Endothelial cell of umbilical vein (primary cell): ENCODE measurements at regions not wholly inside any gene's neighbourhood (a gene's known extent, or its start where the extent isn't known, plus 50 kb on each side); places are given as distances from the start of the nearest gene placed in this dataset.

Experiments
- EZH2 ChIP-seq: IDR thresholded peaks from 2 replicates; pipeline ENCODE4 v1.6.1; 2012; ENCODE audit warnings: borderline replicate concordance, low read depth, mild to moderate bottlenecking, moderate library complexity, low read length, inconsistent platforms; ENCODE audit not compliant: severe bottlenecking
- MYC ChIP-seq: IDR thresholded peaks from one replicate; pipeline ENCODE4 v1.6.1; 2011; ENCODE audit warnings: mild to moderate bottlenecking, low read depth, low read length
- POLR2A ChIP-seq: IDR thresholded peaks from 2 replicates; pipeline ENCODE4 v1.6.1; 2012; ENCODE audit warnings: low read depth, mild to moderate bottlenecking, control low read depth, low read length
- POLR2AphosphoS5 ChIP-seq: IDR thresholded peaks from 2 replicates; pipeline ENCODE4 v1.6.1; 2012; ENCODE audit warnings: low read depth, mild to moderate bottlenecking, control low read depth, low read length, moderate library complexity; ENCODE audit not compliant: insufficient read depth
- TF ChIP-seq, protein P1 (sequence below), 2 donors: IDR thresholded peaks; 1 replicate in 1 of 2; 2 replicates in 1 of 2; pipeline ENCODE4 v1.5.1; 2011; ENCODE audit warnings: low read length in 2 of 2, mild to moderate bottlenecking in 2 of 2, moderate library complexity in 2 of 2, control low read depth in 1 of 2, inconsistent platforms in 1 of 2, low read depth in 1 of 2; ENCODE audit not compliant: insufficient read depth in 1 of 2; ENCODE audit errors: extremely low read depth in 1 of 2
- TF ChIP-seq, protein P2 (sequence below): IDR thresholded peaks from 2 replicates; pipeline ENCODE4 v1.6.1; 2011; ENCODE audit not compliant: insufficient read depth, insufficient read length

DNA sequence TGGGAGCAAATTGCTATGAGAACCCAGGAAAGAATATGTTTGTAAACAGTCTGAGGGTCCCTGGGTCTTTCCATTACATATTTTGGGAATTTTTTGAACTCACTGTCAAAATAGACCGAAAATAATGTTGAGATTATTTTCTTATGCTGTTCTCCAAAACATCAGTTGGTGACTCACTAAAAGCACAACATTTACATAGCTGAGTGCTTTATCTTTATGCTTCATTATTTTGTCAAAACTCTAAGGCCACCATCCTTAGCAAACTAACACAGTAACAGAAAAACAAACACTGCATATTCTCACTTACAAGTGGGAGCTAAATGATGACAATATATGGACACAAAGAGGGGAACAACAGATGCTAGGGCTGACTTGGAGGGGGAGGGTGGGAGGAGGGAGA lies 459.3 kb downstream of the ADGRL2 start:
- TF ChIP-seq POLR2A, result no peak
- no peak for TF ChIP-seq MYC
- TF ChIP-seq EZH2, result no peak
- TF ChIP-seq, protein P1, sequence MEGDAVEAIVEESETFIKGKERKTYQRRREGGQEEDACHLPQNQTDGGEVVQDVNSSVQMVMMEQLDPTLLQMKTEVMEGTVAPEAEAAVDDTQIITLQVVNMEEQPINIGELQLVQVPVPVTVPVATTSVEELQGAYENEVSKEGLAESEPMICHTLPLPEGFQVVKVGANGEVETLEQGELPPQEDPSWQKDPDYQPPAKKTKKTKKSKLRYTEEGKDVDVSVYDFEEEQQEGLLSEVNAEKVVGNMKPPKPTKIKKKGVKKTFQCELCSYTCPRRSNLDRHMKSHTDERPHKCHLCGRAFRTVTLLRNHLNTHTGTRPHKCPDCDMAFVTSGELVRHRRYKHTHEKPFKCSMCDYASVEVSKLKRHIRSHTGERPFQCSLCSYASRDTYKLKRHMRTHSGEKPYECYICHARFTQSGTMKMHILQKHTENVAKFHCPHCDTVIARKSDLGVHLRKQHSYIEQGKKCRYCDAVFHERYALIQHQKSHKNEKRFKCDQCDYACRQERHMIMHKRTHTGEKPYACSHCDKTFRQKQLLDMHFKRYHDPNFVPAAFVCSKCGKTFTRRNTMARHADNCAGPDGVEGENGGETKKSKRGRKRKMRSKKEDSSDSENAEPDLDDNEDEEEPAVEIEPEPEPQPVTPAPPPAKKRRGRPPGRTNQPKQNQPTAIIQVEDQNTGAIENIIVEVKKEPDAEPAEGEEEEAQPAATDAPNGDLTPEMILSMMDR (IDR thresholded peaks at IDR 0.05; ENCODE audit: extremely low read depth in 1 of 2, insufficient read depth in 1 of 2, low read depth in 1 of 2, low read length in 2 of 2), result no peak
- TF ChIP-seq, protein P2, sequence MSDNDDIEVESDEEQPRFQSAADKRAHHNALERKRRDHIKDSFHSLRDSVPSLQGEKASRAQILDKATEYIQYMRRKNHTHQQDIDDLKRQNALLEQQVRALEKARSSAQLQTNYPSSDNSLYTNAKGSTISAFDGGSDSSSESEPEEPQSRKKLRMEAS, result no peak
- TF ChIP-seq POLR2AphosphoS5, result no peak
